ENCODE measurements at regions not wholly inside any gene's neighbourhood (a gene's known extent, or its start where the extent isn't known, plus 50 kb on each side); places are given as distances from the start of the nearest gene placed in this dataset.

DNA sequence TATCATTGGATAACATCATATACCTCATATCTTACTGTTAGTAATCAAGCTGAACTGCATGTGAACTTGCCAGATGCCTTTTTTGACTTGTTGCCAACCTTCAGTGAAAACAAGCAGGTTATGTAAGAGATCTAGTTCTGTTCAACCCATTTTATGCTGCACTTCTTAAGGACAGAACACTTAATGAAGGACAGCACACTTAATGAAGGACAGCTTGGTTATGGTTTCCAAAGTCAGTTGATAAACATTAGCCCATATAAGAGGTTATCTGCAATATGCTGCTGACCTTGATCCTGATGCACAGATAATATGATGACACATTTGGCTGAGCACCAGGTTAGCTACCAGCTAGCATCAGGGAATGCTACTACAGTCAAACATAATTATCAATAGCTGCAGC is 358.7 kb upstream of the PDGFD start:
- Mint-ChIP-seq H3K27ac (no peak overlapping the region), H3K4me1 (no peaks in the 10 kb centered on the region), H3K27me3 (peaks cover 0 to 2% of the 10 kb centered on the region in 2 donors), H3K9me3 (no peaks in the 10 kb centered on the region), H3K36me3 (no peaks in the 10 kb centered on the region), H3K4me3 (no peak overlapping the region)
- Histone ChIP-seq H3K4me1 (ENCODE audit: insufficient read depth, low read length) (no peaks in the 10 kb centered on the region), H3K36me3 (ENCODE audit: insufficient read depth, low read length) (no peaks in the 10 kb centered on the region), H3K27ac (ENCODE audit: low read depth, low read length) (no peak overlapping the region), H3K4me3 (ENCODE audit: low read length in 2 of 2) (no peak overlapping the region), H3K9me3 (ENCODE audit: control insufficient read depth in 1 of 2, low read length in 2 of 2) (no peaks in the 10 kb centered on the region), H3K27me3 (ENCODE audit: insufficient read depth, low read length) (no peaks in the 10 kb centered on the region)
- no peak for DNase-seq
- CTCF ChIA-PET (ENCODE audit: partially characterized antibody) = interaction anchor here (1.7 kb wide), 1 partner anchor 9 kb away, joined by 4 read pairs; no protein-coding TSS in a partner anchor
- intact Hi-C loops (cut with micrococcal nuclease) = no loop called here
- POLR2A ChIA-PET (ENCODE audit: partially characterized antibody) = no interaction called here

- Histone ChIP-seq H3K4me1 (ENCODE audit: insufficient read depth, low read length) (no peaks in the 10 kb centered on the region), H3K27ac (ENCODE audit: low read depth, low read length) (no peak overlapping the region), H3K27me3 (ENCODE audit: insufficient read depth, low read length) (no peaks in the 10 kb centered on the region), H3K4me3 (ENCODE audit: low read length in 2 of 2) (no peak overlapping the region), H3K9me3 (ENCODE audit: control insufficient read depth in 1 of 2, low read length in 2 of 2) (no peaks in the 10 kb centered on the region), H3K36me3 (ENCODE audit: insufficient read depth, low read length) (no peaks in the 10 kb centered on the region)
- Mint-ChIP-seq H3K27me3 (peaks cover 0 to 3% of the 10 kb centered on the region in 2 donors), H3K9me3 (no peaks in the 10 kb centered on the region), H3K4me1 (no peaks in the 10 kb centered on the region), H3K36me3 (no peaks in the 10 kb centered on the region), H3K27ac (no peak overlapping the region), H3K4me3 (no peak overlapping the region)
- intact Hi-C loops (cut with micrococcal nuclease) = no loop called here
- ChIA-PET CTCF (ENCODE audit: partially characterized antibody) (interaction anchor here (1.7 kb wide), 1 partner anchor 10 kb away, joined by 4 read pairs; no protein-coding TSS in a partner anchor), POLR2A (ENCODE audit: partially characterized antibody) (no interaction called here)
- no peak for DNase-seq
Observed at GRCh38 chr11:104522123-104522522, 358.2 kb upstream of the PDGFD start.

DNA sequence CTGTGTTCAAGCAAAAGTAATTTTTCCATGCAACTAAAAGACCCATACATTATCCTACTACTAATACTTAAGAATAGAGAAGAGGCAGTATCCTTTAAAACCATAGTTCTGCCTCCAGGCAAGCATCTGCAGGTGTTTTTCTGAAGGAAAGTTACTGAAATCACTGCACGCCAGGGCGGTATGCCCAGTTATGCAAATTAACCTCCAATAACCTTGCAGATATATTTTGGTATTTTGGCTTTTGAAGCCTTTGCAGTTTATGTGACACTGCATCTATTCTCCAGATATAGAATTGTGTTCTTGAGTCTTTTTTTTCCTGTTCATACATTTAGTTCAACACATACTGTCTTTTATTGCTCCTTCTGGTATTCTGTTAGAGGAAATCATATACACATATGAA is 346.2 kb upstream of the PDGFD start:
- Histone ChIP-seq H3K27me3 (ENCODE audit: insufficient read depth, low read length) (no peaks in the 10 kb centered on the region), H3K4me1 (ENCODE audit: insufficient read depth, low read length) (no peaks in the 10 kb centered on the region), H3K4me3 (ENCODE audit: low read length in 2 of 2) (no peak overlapping the region), H3K9me3 (ENCODE audit: control insufficient read depth in 1 of 2, low read length in 2 of 2) (no peaks in the 10 kb centered on the region), H3K36me3 (ENCODE audit: insufficient read depth, low read length) (no peaks in the 10 kb centered on the region), H3K27ac (ENCODE audit: low read depth, low read length) (no peak overlapping the region)
- ChIA-PET CTCF (ENCODE audit: partially characterized antibody) (no interaction called here), POLR2A (ENCODE audit: partially characterized antibody) (no interaction called here)
- no peak overlapping the region for H3K4me3 Mint-ChIP-seq
- intact Hi-C loops (cut with micrococcal nuclease) = no loop called here
- no peaks in the 10 kb centered on the region for H3K4me1 Mint-ChIP-seq
- H3K27ac Mint-ChIP-seq = no peak overlapping the region
- peaks cover 4 to 5% of the 10 kb centered on the region in 2 donors for H3K27me3 Mint-ChIP-seq
- DNase-seq = no peak
- H3K36me3 Mint-ChIP-seq = no peaks in the 10 kb centered on the region
- H3K9me3 Mint-ChIP-seq = no peaks in the 10 kb centered on the region

DNA sequence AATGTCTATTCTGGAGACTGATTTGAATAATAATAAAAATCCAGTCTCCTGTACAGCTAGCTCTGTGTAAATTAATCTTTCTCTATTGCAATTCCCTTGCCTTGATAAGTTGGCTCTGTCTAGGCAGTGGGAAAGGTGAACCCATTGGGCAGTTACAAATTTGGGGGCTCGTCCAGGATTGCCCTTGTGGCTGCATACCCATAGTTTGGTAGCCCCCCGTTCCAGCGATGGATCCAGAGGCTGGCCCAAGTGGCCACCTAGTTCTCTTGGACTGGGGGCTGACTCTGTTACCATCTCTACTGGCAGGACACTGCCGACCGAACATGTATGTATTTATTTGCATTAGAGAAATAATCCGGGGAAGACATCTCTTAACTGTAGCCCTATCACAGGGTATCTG is 326.2 kb upstream of the PDGFD start:
- CTCF ChIA-PET (ENCODE audit: partially characterized antibody) = no interaction called here
- no peak overlapping the region for H3K4me3 ChIP-seq (ENCODE audit: low read length in 2 of 2)
- Mint-ChIP-seq H3K27ac (no peak overlapping the region), H3K36me3 (no peaks in the 10 kb centered on the region), H3K4me3 (no peak overlapping the region), H3K4me1 (no peaks in the 10 kb centered on the region), H3K9me3 (peaks cover 2 to 33% (median 25%) of the 10 kb centered on the region in 8 donors), H3K27me3 (no peaks in the 10 kb centered on the region)
- no peaks in the 10 kb centered on the region for H3K36me3 ChIP-seq (ENCODE audit: insufficient read depth, low read length)
- POLR2A ChIA-PET (ENCODE audit: partially characterized antibody) = no interaction called here
- no peak overlapping the region for H3K27ac ChIP-seq (ENCODE audit: low read depth, low read length)
- intact Hi-C loops (cut with micrococcal nuclease) = no loop called here
- H3K27me3 ChIP-seq (ENCODE audit: insufficient read depth, low read length) = no peaks in the 10 kb centered on the region
- H3K9me3 ChIP-seq (ENCODE audit: control insufficient read depth in 1 of 2, low read length in 2 of 2) = peaks cover 0 to 4% of the 10 kb centered on the region in 2 donors
- H3K4me1 ChIP-seq (ENCODE audit: insufficient read depth, low read length) = no peaks in the 10 kb centered on the region
- no peak for DNase-seq

GRCh38 chr11:104488561-104488960 is 324.6 kb upstream of the PDGFD start:
- Mint-ChIP-seq H3K4me1 (no peaks in the 10 kb centered on the region), H3K27ac (no peak overlapping the region), H3K36me3 (no peaks in the 10 kb centered on the region), H3K27me3 (no peaks in the 10 kb centered on the region), H3K9me3 (peaks cover 2 to 33% (median 25%) of the 10 kb centered on the region in 8 donors), H3K4me3 (no peak overlapping the region)
- DNase-seq = no peak
- Histone ChIP-seq H3K4me1 (ENCODE audit: insufficient read depth, low read length) (no peaks in the 10 kb centered on the region), H3K27ac (ENCODE audit: low read depth, low read length) (no peak overlapping the region), H3K9me3 (ENCODE audit: control insufficient read depth in 1 of 2, low read length in 2 of 2) (peaks cover 0 to 4% of the 10 kb centered on the region in 2 donors), H3K4me3 (ENCODE audit: low read length in 2 of 2) (no peak overlapping the region), H3K36me3 (ENCODE audit: insufficient read depth, low read length) (no peaks in the 10 kb centered on the region), H3K27me3 (ENCODE audit: insufficient read depth, low read length) (no peaks in the 10 kb centered on the region)
- intact Hi-C loops (cut with micrococcal nuclease) = no loop called here
- ChIA-PET CTCF (ENCODE audit: partially characterized antibody) (no interaction called here), POLR2A (ENCODE audit: partially characterized antibody) (no interaction called here)

DNA sequence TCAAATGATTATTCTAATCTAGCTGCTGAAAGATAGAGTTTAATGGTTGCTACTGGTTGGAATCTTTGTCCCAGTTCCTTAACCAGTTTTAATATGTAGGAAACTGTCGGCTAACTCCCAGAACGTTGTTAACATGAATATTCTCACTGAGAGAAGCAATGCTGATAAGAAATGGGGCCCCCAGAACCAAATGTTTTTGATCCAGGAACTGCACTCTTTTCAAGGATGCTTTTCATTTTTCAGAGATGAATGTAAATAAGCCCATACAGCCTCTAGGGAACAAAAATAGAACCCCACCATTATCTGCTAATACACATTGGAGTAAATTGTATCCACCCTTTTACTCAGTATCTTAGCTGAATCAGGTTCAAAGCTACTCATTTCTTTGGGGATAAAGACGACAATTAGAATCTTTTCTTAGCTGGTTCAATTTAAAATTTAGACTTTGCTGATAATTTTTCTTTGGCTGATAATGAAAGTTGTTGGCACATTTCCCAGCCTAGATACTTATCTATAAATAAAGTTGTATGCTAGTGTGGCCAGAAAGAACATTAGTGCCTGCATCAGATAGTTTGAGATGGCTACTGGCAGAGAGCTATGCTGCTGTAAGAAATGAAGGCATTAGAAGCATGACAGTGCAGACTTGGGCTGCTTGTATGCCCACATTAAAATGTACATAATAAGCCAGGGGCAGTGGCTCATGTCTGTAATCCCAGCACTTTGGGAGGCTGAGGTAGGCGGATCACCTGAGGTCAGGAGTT is 323.3 kb upstream of the PDGFD start:
- Histone ChIP-seq H3K9me3 (ENCODE audit: control insufficient read depth in 1 of 2, low read length in 2 of 2) (peaks cover 0 to 4% of the 10 kb centered on the region in 2 donors), H3K27ac (ENCODE audit: low read depth, low read length) (no peak overlapping the region), H3K27me3 (ENCODE audit: insufficient read depth, low read length) (no peaks in the 10 kb centered on the region), H3K36me3 (ENCODE audit: insufficient read depth, low read length) (no peaks in the 10 kb centered on the region), H3K4me3 (ENCODE audit: low read length in 2 of 2) (no peak overlapping the region), H3K4me1 (ENCODE audit: insufficient read depth, low read length) (no peaks in the 10 kb centered on the region)
- intact Hi-C loops (cut with micrococcal nuclease) = no loop called here
- Mint-ChIP-seq H3K27ac (no peak overlapping the region), H3K36me3 (no peaks in the 10 kb centered on the region), H3K9me3 (peaks cover 2 to 44% (median 27%) of the 10 kb centered on the region in 8 donors), H3K27me3 (no peaks in the 10 kb centered on the region), H3K4me3 (no peak overlapping the region), H3K4me1 (no peaks in the 10 kb centered on the region)
- no peak for DNase-seq
- ChIA-PET CTCF (ENCODE audit: partially characterized antibody) (no interaction called here), POLR2A (ENCODE audit: partially characterized antibody) (no interaction called here)

GRCh38 chr11:104484804-104485554 is 321.0 kb upstream of the PDGFD start:
- intact Hi-C loops (cut with micrococcal nuclease) = no loop called here
- no peaks in the 10 kb centered on the region for H3K27me3 ChIP-seq (ENCODE audit: insufficient read depth, low read length)
- no peaks in the 10 kb centered on the region for H3K36me3 Mint-ChIP-seq
- DNase-seq = no peak
- no peak overlapping the region for H3K4me3 Mint-ChIP-seq
- CTCF ChIA-PET (ENCODE audit: partially characterized antibody) = no interaction called here
- no peaks in the 10 kb centered on the region for H3K4me1 Mint-ChIP-seq
- no peaks in the 10 kb centered on the region for H3K36me3 ChIP-seq (ENCODE audit: insufficient read depth, low read length)
- POLR2A ChIA-PET (ENCODE audit: partially characterized antibody) = no interaction called here
- H3K27ac ChIP-seq (ENCODE audit: low read depth, low read length) = no peak overlapping the region
- H3K4me1 ChIP-seq (ENCODE audit: insufficient read depth, low read length) = no peaks in the 10 kb centered on the region
- H3K9me3 Mint-ChIP-seq = peaks cover 0 to 37% (median 16%) of the 10 kb centered on the region in 8 donors
- no peaks in the 10 kb centered on the region for H3K27me3 Mint-ChIP-seq
- no peak overlapping the region for H3K27ac Mint-ChIP-seq
- H3K9me3 ChIP-seq (ENCODE audit: control insufficient read depth in 1 of 2, low read length in 2 of 2) = no peaks in the 10 kb centered on the region
- H3K4me3 ChIP-seq (ENCODE audit: low read length in 2 of 2) = no peak overlapping the region
